ENCODE measurements at regions not wholly inside any gene's neighbourhood (a gene's known extent, or its start where the extent isn't known, plus 50 kb on each side); places are given as distances from the start of the nearest gene placed in this dataset.

GRCh38 chr9:91073049-91073810 lies 271.6 kb downstream of the SYK start:
- Histone ChIP-seq H3K4me1 (ENCODE audit: insufficient read depth) (no peaks in the 10 kb centered on the region), H3K27me3 (ENCODE audit: insufficient read depth) (no peaks in the 10 kb centered on the region), H3K27ac (ENCODE audit: low read depth) (no peak overlapping the region), H3K79me2 (replicated peaks; ENCODE audit: insufficient read depth) (no peaks in the 10 kb centered on the region), H4K20me1 (replicated peaks; ENCODE audit: insufficient read depth) (no peaks in the 10 kb centered on the region), H2AFZ (no peak overlapping the region), H3F3A (replicated peaks; ENCODE audit: low read depth) (no peaks in the 10 kb centered on the region), H3K4me3 (no peak overlapping the region), H3K9me2 (ENCODE audit: insufficient read depth) (0 out of 2 replicates have a peak, but pooled peaks cover 5% of the 10 kb centered on the region), H3K4me2 (no peak overlapping the region), H3K36me3 (ENCODE audit: insufficient read depth) (no peaks in the 10 kb centered on the region)
- Mint-ChIP-seq H3K27ac (no peak overlapping the region), H3K4me1 (peaks cover 4% of the 10 kb centered on the region), H3K27me3 (ENCODE audit: insufficient read depth, low read depth, poor library complexity) (peaks cover 10% of the 10 kb centered on the region), H3K36me3 (ENCODE audit: low read depth) (no peaks in the 10 kb centered on the region), H3K9me3 (no peaks in the 10 kb centered on the region; the same call in 2 of the 3 replicates), H3K4me3 (no peak overlapping the region)
- no peak for DNase-seq (ENCODE audit: low spot score)
- no peak; the same call in 2 of the 3 replicates for ATAC-seq
- TF ChIP-seq STAT1 (IDR thresholded peaks at IDR 0.05; ENCODE audit: unreplicated experiment) (no peak), NANOG (IDR thresholded peaks at IDR 0.05; ENCODE audit: borderline replicate concordance) (no peak), EZH2phosphoT487 (IDR thresholded peaks at IDR 0.05; ENCODE audit: unreplicated experiment) (no peak), EZH2 (IDR thresholded peaks at IDR 0.05; ENCODE audit: low read depth, unreplicated experiment) (no peak), ZNF331 (CRISPR knock-in tag; IDR thresholded peaks at IDR 0.05; ENCODE audit: low read depth) (no peak), CTCF (conservative IDR thresholded peaks at IDR 0.05; ENCODE audit: low read depth in 2 of 2) (no peak), POLR2AphosphoS5 (IDR thresholded peaks at IDR 0.05; ENCODE audit: low read depth) (no peak), REST (IDR thresholded peaks at IDR 0.05; ENCODE audit: unreplicated experiment) (no peak)
- TF ChIP-seq, protein P1, sequence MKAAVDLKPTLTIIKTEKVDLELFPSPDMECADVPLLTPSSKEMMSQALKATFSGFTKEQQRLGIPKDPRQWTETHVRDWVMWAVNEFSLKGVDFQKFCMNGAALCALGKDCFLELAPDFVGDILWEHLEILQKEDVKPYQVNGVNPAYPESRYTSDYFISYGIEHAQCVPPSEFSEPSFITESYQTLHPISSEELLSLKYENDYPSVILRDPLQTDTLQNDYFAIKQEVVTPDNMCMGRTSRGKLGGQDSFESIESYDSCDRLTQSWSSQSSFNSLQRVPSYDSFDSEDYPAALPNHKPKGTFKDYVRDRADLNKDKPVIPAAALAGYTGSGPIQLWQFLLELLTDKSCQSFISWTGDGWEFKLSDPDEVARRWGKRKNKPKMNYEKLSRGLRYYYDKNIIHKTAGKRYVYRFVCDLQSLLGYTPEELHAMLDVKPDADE (IDR thresholded peaks at IDR 0.05): no peak
